Heart left ventricle (tissue), 16 donors: ENCODE measurements at regions not wholly inside any gene's neighbourhood (a gene's known extent, or its start where the extent isn't known, plus 50 kb on each side); places are given as distances from the start of the nearest gene placed in this dataset.

Source experiments
- ATAC-seq, 4 donors: fragments of 200-7000 bp; cut with Tn5 transposase; one replicate each; pipeline ENCODE4 v1.9.1; 2020 to 2022; ENCODE audit warnings: moderate library complexity in 4 of 4, mild to moderate bottlenecking in 3 of 4, moderate number of reproducible peaks in 1 of 4
- DNase-seq, 5 donors: peaks; one replicate each; pipeline ENCODE4 v3.0.0-alpha.2; 2020
- H3K27ac ChIP-seq, 12 donors: fragments of 200-600 bp; sonication (generic) in 4 of 12; one replicate each; pipeline versions ENCODE4 v1.5.0 to v1.8.0; 2016 to 2022; ENCODE audit warnings: mild to moderate bottlenecking in 2 of 12
- H3K27me3 ChIP-seq, 9 donors: fragments of 200-600 bp; sonication (generic) in 2 of 9; one replicate each; pipeline versions ENCODE4 v1.5.1 to v1.8.0; 2016 to 2022; ENCODE audit warnings: mild to moderate bottlenecking in 3 of 9
- H3K36me3 ChIP-seq, 9 donors: fragments of 200-600 bp; sonication (generic) in 2 of 9; one replicate each; pipeline versions ENCODE4 v1.5.0 to v1.8.0; 2018 to 2022; ENCODE audit warnings: mild to moderate bottlenecking in 2 of 9
- H3K4me1 ChIP-seq, 12 donors: fragments of 200-600 bp; sonication (generic) in 4 of 12; one replicate each; pipeline versions ENCODE4 v1.5.0 to v1.8.0; 2016 to 2022; ENCODE audit warnings: mild to moderate bottlenecking in 3 of 12
- H3K4me3 ChIP-seq, 12 donors: fragments of 200-600 bp; sonication (generic) in 4 of 12; one replicate each; pipeline versions ENCODE4 v1.5.0 to v1.8.0; 2017 to 2022; ENCODE audit warnings: mild to moderate bottlenecking in 9 of 12, moderate library complexity in 4 of 12
- H3K9me3 ChIP-seq, 12 donors: fragments of 200-600 bp; sonication (generic) in 4 of 12; one replicate each; pipeline versions ENCODE4 v1.5.0 to v1.8.0; 2016 to 2022; ENCODE audit warnings: mild to moderate bottlenecking in 1 of 12
- POLR2A ChIP-seq, 2 donors: fragments of 450-650 bp; IDR thresholded peaks; one replicate each; pipeline ENCODE4 v1.6.1; 2017; ENCODE audit warnings: antibody characterized with exemption in 2 of 2, mild to moderate bottlenecking in 2 of 2, moderate library complexity in 2 of 2
- WGBS, 4 donors: extraction: QIAGEN DNeasy Blood & Tissue Kit in 2 of 4; methylation state at CpG; one replicate each; pipeline versions ENCODE4 v1.1.5 to v1.1.7; 2013 to 2018; 5-methylcytosine and 5-hydroxymethylcytosine counted together
- intact Hi-C, 10 donors: fragments of 100-400 bp; cut with DNase I; formaldehyde crosslinking; loops; one replicate each; pipeline versions ENCODE4 v1.11.1 to v1.14.2; 2022
- TF ChIP-seq, protein P1 (sequence below), 12 donors: fragments of 200-600 bp; sonication (generic) in 4 of 12; IDR thresholded peaks; one replicate each; pipeline versions ENCODE4 v1.5.0 to v1.8.0; 2018 to 2022; ENCODE audit warnings: antibody characterized with exemption in 12 of 12, mild to moderate bottlenecking in 5 of 12
- donor health status: ischemic (EF 13 %, LVEDD 7.1; RV severe dilation, severe dysfunction).
- donor health status: healthy with polysubstance abuse.
- donor health status: DM: no; HTN: yes; CAD: no.
- donor health status: DM: no; HTN: no; CAD: no.
- donor health status: ischemic (EF 25% LVEDD 6.9; RV normal size, moderate dysfunction).
- donor health status: ischemic (EF 25% LVEDD 5.7; RV mildly dilated, moderate dysfunction).
- donor health status: healthy.
- donor health status: DM: yes; HTN: yes; CAD: no.
- donor health status: ischemic (EF 35%, LVEDD 5.7; RV mildly dilated, moderate dysfunction).
- donor health status: nonischemic (EF 11% LVEDD 7.7; RV severe dilation, severe dysfunction).
- donor health status: DM: yes; HTN: yes; CAD: no.
- donor health status: PGD.
- donor health status: ischemic (EF 29% LVEDD 5.4; RV normal size, mild dysfunction).
- donor health status: nonischemic (EF 23%, LVEDD 6.1; RV moderate dilation, normal function).

DNA sequence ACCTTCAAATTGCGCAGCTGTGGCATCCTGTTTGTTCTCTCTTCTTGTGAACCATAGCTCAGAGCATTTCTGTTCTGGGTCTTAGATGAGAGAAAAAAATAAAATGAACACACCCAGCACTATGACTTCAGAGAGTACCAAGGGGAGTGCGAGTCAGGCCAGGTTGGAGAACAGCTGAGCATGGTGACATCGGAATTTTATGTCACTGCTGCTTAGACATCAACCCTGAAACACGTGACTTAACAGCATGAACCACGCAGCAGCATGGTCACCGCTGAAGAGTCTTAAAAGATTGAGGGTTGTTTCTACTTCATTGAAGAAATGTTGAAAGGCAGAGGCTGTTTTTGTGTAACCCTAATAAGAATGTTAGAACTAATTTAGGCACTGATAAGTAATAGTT, 288.8 kb upstream of the SOX11 start:
- Histone ChIP-seq H3K36me3 (no peaks in the 10 kb centered on the region), H3K27me3 (no peaks in the 10 kb centered on the region), H3K4me1 (no peaks in the 10 kb centered on the region), H3K27ac (no peak overlapping the region), H3K9me3 (no peaks in the 10 kb centered on the region), H3K4me3 (no peak overlapping the region)
- 74 to 90% (median 86%) methylated on average over 6 of the region's 6 CpGs for WGBS, 4 donors
- TF ChIP-seq, protein P1, sequence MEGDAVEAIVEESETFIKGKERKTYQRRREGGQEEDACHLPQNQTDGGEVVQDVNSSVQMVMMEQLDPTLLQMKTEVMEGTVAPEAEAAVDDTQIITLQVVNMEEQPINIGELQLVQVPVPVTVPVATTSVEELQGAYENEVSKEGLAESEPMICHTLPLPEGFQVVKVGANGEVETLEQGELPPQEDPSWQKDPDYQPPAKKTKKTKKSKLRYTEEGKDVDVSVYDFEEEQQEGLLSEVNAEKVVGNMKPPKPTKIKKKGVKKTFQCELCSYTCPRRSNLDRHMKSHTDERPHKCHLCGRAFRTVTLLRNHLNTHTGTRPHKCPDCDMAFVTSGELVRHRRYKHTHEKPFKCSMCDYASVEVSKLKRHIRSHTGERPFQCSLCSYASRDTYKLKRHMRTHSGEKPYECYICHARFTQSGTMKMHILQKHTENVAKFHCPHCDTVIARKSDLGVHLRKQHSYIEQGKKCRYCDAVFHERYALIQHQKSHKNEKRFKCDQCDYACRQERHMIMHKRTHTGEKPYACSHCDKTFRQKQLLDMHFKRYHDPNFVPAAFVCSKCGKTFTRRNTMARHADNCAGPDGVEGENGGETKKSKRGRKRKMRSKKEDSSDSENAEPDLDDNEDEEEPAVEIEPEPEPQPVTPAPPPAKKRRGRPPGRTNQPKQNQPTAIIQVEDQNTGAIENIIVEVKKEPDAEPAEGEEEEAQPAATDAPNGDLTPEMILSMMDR (IDR thresholded peaks at IDR 0.05): no peak
- no peak for TF ChIP-seq POLR2A (IDR thresholded peaks at IDR 0.05)
- intact Hi-C loops: no loop called here
- no peak for DNase-seq
- no peak for ATAC-seq

DNA sequence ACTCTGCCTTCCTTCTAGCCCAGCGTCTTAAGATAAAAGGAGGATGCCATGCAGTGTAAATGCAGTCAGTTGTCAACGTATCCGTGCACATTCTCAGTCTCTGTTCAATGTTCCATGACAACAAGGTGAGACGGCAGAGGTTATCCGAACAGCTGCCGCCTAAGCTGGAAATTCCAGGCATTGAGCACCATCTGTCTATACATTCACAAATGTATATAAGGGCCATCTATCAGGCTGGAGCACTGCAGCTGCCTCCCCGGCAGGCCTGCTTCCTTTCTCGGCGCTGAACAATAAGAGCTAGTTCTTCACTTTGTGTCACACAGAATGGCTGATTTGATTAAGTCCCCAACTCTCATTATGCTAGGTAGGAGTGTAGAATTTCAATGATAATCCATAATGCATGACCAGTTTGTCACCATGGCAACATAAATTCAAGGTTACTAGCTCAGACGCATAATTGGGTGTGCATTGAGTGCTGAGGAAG, 282.2 kb upstream of the SOX11 start:
- DNase-seq (no peak), ATAC-seq (no peak)
- intact Hi-C loops: no loop called here
- Histone ChIP-seq H3K4me1 (no peaks in the 10 kb centered on the region), H3K36me3 (no peaks in the 10 kb centered on the region), H3K27ac (no peak overlapping the region), H3K27me3 (no peaks in the 10 kb centered on the region), H3K9me3 (no peaks in the 10 kb centered on the region), H3K4me3 (no peak overlapping the region)
- 55 to 71% (median 62%) methylated on average over 10 of the region's 10 CpGs for WGBS, 4 donors
- TF ChIP-seq, protein P1 (IDR thresholded peaks at IDR 0.05): no peak
- no peak for TF ChIP-seq POLR2A (IDR thresholded peaks at IDR 0.05)

DNA sequence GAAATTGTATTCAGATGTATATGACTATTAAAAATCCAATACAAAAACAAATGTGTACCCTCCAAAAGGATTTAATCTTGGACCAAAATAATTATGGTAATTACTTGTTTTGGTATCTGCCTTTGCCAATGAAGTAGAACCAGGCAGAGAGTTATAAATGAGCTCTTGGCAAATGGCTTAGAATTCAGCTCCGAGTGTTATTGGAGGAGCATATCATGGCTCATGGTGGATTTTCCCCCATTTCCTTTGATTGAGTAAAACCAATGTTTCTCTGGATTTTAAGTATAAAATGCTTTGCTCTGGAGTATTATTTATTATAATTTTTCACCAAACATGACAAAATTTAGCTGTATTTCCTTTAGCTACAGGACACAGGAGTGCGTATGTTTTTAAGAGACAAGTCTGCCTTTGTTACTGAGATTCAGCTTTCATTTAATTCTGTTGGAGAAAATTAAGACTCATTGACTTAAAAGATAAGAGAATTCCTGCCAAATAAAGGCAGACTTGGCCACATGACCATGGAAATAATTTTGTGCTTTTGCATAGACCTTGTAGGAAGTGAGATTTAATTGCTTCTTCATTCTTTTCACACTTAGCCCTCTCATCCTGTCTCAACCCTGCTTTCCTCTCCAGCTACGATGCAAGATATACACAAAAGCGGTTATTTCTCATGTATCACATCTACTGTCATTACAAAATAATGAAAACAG, 281.0 kb upstream of the SOX11 start:
- 76 to 86% (median 78%) methylated on average over 4 of the region's 4 CpGs for WGBS, 4 donors
- DNase-seq: no peak

DNA sequence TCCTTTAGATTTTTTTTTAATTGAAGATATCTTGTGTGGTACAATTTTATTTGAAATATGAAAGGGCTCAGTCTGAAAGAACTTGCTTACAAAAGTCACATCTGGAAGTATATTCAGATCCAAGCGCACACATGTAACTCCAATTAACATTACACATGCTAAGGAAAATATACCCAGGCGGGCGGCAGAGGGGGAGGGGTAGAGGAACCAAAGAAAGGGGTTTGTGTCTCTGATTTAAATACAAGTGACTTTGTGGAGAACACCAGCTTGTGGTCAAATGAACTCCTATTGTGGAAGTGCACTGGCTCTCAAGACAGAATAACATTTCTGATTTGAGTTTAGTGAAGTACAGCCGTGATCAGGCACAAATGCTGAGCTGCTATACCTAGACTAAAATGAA, 280.2 kb upstream of the SOX11 start:
- WGBS, 4 donors: 70 to 76% (median 74%) methylated on average over 4 of the region's 4 CpGs
- no peaks in the 10 kb centered on the region for H3K36me3 ChIP-seq
- TF ChIP-seq POLR2A (IDR thresholded peaks at IDR 0.05): no peak
- TF ChIP-seq, protein P1 (IDR thresholded peaks at IDR 0.05): no peak
- H3K27ac ChIP-seq: no peak overlapping the region
- intact Hi-C loops: no loop called here
- no peaks in the 10 kb centered on the region for H3K9me3 ChIP-seq
- no peaks in the 10 kb centered on the region for H3K4me1 ChIP-seq
- DNase-seq (no peak), ATAC-seq (no peak)
- H3K27me3 ChIP-seq: no peaks in the 10 kb centered on the region
- H3K4me3 ChIP-seq: no peak overlapping the region

More for the DNA sequence above, 281.0 kb upstream of the SOX11 start:
- Histone ChIP-seq H3K36me3 (no peaks in the 10 kb centered on the region), H3K4me1 (no peaks in the 10 kb centered on the region), H3K27me3 (no peaks in the 10 kb centered on the region), H3K27ac (no peak overlapping the region), H3K4me3 (no peak overlapping the region), H3K9me3 (no peaks in the 10 kb centered on the region)
- no peak for ATAC-seq
- TF ChIP-seq POLR2A (IDR thresholded peaks at IDR 0.05): no peak
- TF ChIP-seq, protein P1 (IDR thresholded peaks at IDR 0.05): no peak
- intact Hi-C loops: no loop called here
